CD4-positive, alpha-beta T cell (primary cell): ENCODE measurements at regions not wholly inside any gene's neighbourhood (a gene's known extent, or its start where the extent isn't known, plus 50 kb on each side); places are given as distances from the start of the nearest gene placed in this dataset.

Source experiments
- ATAC-seq: fragments of 200-7000 bp; cut with Tn5 transposase; one replicate; pipeline ENCODE4 v1.10.0; 2022; ENCODE audit warnings: mild to moderate bottlenecking; ENCODE audit not compliant: poor library complexity
- CTCF ChIA-PET: fragments of 350-600 bp; sonication (Branson Sonifier 250); formaldehyde crosslinking; loops from one replicate; lab custom pipeline; 2021; ENCODE audit warnings: antibody characterized with exemption, inconsistent platforms; lab: Charles Lee
- POLR2A ChIA-PET: fragments of 350-600 bp; sonication (Branson Sonifier 250); formaldehyde crosslinking; loops from one replicate; lab custom pipeline; 2021; ENCODE audit warnings: antibody characterized with exemption, inconsistent platforms; lab: Charles Lee
- DNase-seq, 14 experiments: peaks; one replicate each; pipeline ENCODE4 v3.0.0-alpha.2; 2013 to 2020; ENCODE audit warnings: mixed read lengths in 2 of 14
- H3K27ac ChIP-seq, 2 donors: one replicate each; pipeline versions ENCODE4 v1.5.1 to v1.7.0; 2013; ENCODE audit warnings: low read length in 2 of 2, low read depth in 1 of 2, mild to moderate bottlenecking in 1 of 2
- H3K27me3 ChIP-seq, 2 experiments: 1 replicate in 1 of 2; 2 replicates in 1 of 2; pipeline versions ENCODE4 v1.6.1 to v1.7.0; 2013; ENCODE audit warnings: low read length in 2 of 2, control low read depth in 1 of 2, mild to moderate bottlenecking in 1 of 2, moderate library complexity in 1 of 2; ENCODE audit not compliant: insufficient read depth in 2 of 2, control insufficient read depth in 1 of 2
- H3K36me3 ChIP-seq: one replicate; pipeline ENCODE4 v1.6.1; 2013; ENCODE audit warnings: low read length, control low read depth; ENCODE audit not compliant: insufficient read depth
- H3K4me1 ChIP-seq: one replicate; pipeline ENCODE4 v1.6.1; 2013; ENCODE audit warnings: low read length, control low read depth; ENCODE audit not compliant: insufficient read depth
- H3K4me3 ChIP-seq: one replicate; pipeline ENCODE4 v1.5.1; 2013; ENCODE audit warnings: mild to moderate bottlenecking, low read length, moderate library complexity
- H3K9me3 ChIP-seq, 2 experiments: 1 replicate in 1 of 2; 2 replicates in 1 of 2; pipeline versions ENCODE4 v1.6.1 to v1.7.0; 2013; ENCODE audit warnings: low read length in 2 of 2, mild to moderate bottlenecking in 2 of 2, control low read depth in 1 of 2, moderate library complexity in 1 of 2; ENCODE audit not compliant: control insufficient read depth in 1 of 2, insufficient read depth in 1 of 2
- H3K27ac Mint-ChIP-seq: one replicate; pipeline ENCODE4 v1.8.0; 2020; ENCODE audit warnings: mixed read lengths
- H3K27me3 Mint-ChIP-seq: one replicate; pipeline ENCODE4 v1.8.0; 2021; ENCODE audit warnings: mixed read lengths
- H3K36me3 Mint-ChIP-seq: one replicate; pipeline ENCODE4 v1.8.0; 2021; ENCODE audit warnings: low read depth, mixed read lengths
- H3K4me1 Mint-ChIP-seq: one replicate; pipeline ENCODE4 v1.8.0; 2021; ENCODE audit warnings: low read depth, mixed read lengths
- H3K4me3 Mint-ChIP-seq: one replicate; pipeline ENCODE4 v1.8.0; 2020; ENCODE audit warnings: mild to moderate bottlenecking, mixed read lengths
- H3K9me3 Mint-ChIP-seq: one replicate; pipeline ENCODE4 v1.8.0; 2020; ENCODE audit warnings: mixed read lengths
- intact Hi-C, 2 experiments: fragments of 100-400 bp; cut with DNase I in 1 of 2; cut with micrococcal nuclease in 1 of 2; formaldehyde crosslinking; loops; one replicate each; pipeline versions ENCODE4 v1.15.1 to v1.9.0; 2023 to 2025; cut with DNase I, micrococcal nuclease
- TF ChIP-seq, protein P1 (sequence below): fragments of 200-600 bp; IDR thresholded peaks from one replicate; pipeline ENCODE4 v1.8.0; 2022; ENCODE audit warnings: antibody characterized with exemption, mild to moderate bottlenecking

DNA sequence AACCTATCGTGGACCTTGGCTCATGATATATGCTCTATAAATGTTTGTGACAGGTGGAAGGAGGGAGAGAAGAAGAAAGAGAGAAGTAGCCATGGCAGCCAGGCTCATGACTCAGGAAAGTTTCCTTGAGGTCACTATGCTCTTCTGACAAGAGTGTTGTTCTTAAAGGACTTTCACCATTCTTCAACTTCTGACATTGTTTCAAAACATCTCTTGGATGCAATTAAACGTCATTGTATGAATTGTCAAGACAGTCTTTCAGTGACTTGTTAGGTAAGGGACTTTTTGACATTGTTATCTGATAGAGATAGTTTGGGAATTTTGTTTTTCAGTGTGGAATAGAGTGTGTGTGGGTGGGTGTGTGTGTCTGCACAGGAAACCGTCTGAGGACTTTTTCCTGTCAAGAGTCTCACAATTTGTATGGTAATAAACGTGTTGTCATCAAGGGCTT is 617.0 kb downstream of the MID1IP1 start:
- Histone ChIP-seq H3K4me3 (no peak overlapping the region), H3K27me3 (no peaks in the 10 kb centered on the region), H3K36me3 (no peaks in the 10 kb centered on the region), H3K27ac (no peak overlapping the region), H3K9me3 (no peaks in the 10 kb centered on the region), H3K4me1 (peaks cover 5% of the 10 kb centered on the region)
- DNase-seq = peak in 3 of 14 experiments; percentile 11 to 24 (median 17)
- no peaks in the 10 kb centered on the region for H3K9me3 Mint-ChIP-seq
- no peak overlapping the region for H3K4me3 Mint-ChIP-seq
- POLR2A ChIA-PET = no interaction called here
- H3K4me1 Mint-ChIP-seq = peaks cover 11% of the 10 kb centered on the region
- H3K36me3 Mint-ChIP-seq = no peaks in the 10 kb centered on the region
- H3K27ac Mint-ChIP-seq = peak overlapping the region; percentile 82
- CTCF ChIA-PET = no interaction called here
- intact Hi-C loops = no loop called here
- no peaks in the 10 kb centered on the region for H3K27me3 Mint-ChIP-seq
- TF ChIP-seq, protein P1, sequence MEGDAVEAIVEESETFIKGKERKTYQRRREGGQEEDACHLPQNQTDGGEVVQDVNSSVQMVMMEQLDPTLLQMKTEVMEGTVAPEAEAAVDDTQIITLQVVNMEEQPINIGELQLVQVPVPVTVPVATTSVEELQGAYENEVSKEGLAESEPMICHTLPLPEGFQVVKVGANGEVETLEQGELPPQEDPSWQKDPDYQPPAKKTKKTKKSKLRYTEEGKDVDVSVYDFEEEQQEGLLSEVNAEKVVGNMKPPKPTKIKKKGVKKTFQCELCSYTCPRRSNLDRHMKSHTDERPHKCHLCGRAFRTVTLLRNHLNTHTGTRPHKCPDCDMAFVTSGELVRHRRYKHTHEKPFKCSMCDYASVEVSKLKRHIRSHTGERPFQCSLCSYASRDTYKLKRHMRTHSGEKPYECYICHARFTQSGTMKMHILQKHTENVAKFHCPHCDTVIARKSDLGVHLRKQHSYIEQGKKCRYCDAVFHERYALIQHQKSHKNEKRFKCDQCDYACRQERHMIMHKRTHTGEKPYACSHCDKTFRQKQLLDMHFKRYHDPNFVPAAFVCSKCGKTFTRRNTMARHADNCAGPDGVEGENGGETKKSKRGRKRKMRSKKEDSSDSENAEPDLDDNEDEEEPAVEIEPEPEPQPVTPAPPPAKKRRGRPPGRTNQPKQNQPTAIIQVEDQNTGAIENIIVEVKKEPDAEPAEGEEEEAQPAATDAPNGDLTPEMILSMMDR = no peak
- peak; percentile 73 for ATAC-seq

DNA sequence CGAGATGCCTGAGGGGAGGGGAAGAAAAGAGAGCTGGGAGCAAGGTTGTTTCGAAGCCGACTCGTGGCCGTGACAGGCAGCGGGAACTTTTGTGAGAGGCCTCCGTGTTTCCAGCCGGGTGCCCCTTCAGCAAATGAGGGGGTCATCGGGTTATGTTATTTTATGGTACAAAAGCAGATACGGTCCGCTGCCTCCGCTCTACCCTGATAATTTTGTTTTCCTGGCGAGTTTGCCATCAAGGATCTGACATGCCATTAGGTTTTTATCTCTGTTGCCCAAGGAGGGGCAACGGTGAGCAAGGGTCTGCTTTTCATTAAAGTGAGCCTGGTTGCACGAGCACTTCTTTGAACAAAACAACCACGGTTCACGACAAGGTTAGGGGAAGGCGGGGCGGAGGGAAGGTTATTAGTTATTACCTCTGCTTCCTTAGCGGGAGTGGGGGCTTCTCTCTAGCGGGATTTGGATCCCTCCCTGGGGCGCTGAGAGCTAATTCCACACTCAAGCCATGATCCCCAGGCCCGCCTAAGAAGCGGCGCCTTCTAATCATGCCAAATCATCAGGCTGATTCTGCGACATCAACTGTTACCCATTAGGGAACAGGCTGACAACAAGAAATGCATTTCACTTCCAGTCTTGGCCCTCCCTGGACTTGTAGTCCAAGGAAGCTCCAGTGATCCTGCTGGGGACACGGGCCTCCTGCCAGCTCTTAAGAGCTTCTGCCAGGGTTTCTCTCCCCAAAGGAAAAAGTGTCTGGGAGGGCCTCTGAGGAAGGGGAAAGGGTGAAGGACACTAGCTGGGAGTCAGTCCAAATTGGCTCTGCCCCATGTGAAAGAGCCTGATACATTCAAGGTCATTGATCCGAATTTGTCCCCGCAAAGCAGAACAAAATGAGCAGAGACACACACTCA is 617.7 kb downstream of the MID1IP1 start:
- H3K9me3 Mint-ChIP-seq = no peaks in the 10 kb centered on the region
- no peak overlapping the region for H3K4me3 Mint-ChIP-seq
- H3K27ac Mint-ChIP-seq = peak overlapping the region; percentile 82
- no peaks in the 10 kb centered on the region for H3K27me3 Mint-ChIP-seq
- no peak overlapping the region for H3K4me3 ChIP-seq
- CTCF ChIA-PET = no interaction called here
- H3K4me1 Mint-ChIP-seq = peaks cover 11% of the 10 kb centered on the region
- no peaks in the 10 kb centered on the region for H3K9me3 ChIP-seq
- H3K36me3 ChIP-seq = no peaks in the 10 kb centered on the region
- no peaks in the 10 kb centered on the region for H3K36me3 Mint-ChIP-seq
- peaks cover 5% of the 10 kb centered on the region for H3K4me1 ChIP-seq
- H3K27me3 ChIP-seq = no peaks in the 10 kb centered on the region
- intact Hi-C loops = no loop called here
- no peak for ATAC-seq
- DNase-seq = no peak
- TF ChIP-seq, protein P1 = no peak
- POLR2A ChIA-PET = no interaction called here
- H3K27ac ChIP-seq = no peak overlapping the region

DNA sequence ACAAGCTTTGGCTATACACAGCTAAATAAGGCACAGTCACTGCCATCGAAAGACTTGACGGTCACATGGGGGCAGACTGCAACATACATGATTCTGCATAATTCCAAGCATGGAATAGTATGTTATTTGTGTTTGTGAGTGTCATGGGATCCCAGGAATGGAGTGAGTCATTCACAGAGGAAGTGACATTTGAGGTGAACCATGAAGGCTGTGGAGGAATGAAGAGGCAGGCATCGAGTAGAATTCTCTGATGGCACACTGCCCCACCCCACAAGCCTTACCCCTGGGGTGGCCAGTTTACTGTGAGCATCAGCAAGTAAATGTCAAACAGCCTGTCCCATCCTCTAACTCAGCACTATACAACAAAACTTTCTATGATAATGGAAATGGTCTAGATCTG is 619.7 kb downstream of the MID1IP1 start:
- no peaks in the 10 kb centered on the region for H3K36me3 Mint-ChIP-seq
- H3K27ac Mint-ChIP-seq = no peak overlapping the region
- ChIA-PET POLR2A (no interaction called here), CTCF (no interaction called here)
- H3K4me1 Mint-ChIP-seq = peaks cover 16% of the 10 kb centered on the region
- no peaks in the 10 kb centered on the region for H3K27me3 Mint-ChIP-seq
- no peaks in the 10 kb centered on the region for H3K9me3 Mint-ChIP-seq
- Histone ChIP-seq H3K9me3 (no peaks in the 10 kb centered on the region), H3K27ac (no peak overlapping the region), H3K4me3 (no peak overlapping the region), H3K36me3 (no peaks in the 10 kb centered on the region), H3K4me1 (peaks cover 5% of the 10 kb centered on the region), H3K27me3 (no peaks in the 10 kb centered on the region)
- intact Hi-C loops = loop anchor here in 1 of 2 experiments (10.0 kb wide), 1 partner anchor 106 kb away; no protein-coding TSS in a partner anchor
- ATAC-seq = no peak
- DNase-seq = no peak
- H3K4me3 Mint-ChIP-seq = no peak overlapping the region
- TF ChIP-seq, protein P1 = no peak
